Fibroblast of lung (primary cell): ENCODE measurements at regions not wholly inside any gene's neighbourhood (a gene's known extent, or its start where the extent isn't known, plus 50 kb on each side); places are given as distances from the start of the nearest gene placed in this dataset.

Experiments
- DNase-seq, 2 donors: peaks; one replicate each; pipeline versions ENCODE4 v3.0.0 to v3.0.0-alpha.2; 2010; ENCODE audit warnings: low read depth in 2 of 2
- H2AFZ ChIP-seq: 2 replicates; pipeline ENCODE4 v1.5.1; 2012; ENCODE audit warnings: low read length, control low read depth, inconsistent platforms
- H3K27ac ChIP-seq: 2 replicates; pipeline ENCODE4 v1.5.1; 2011; ENCODE audit warnings: low read length, control low read depth; ENCODE audit not compliant: insufficient read depth
- H3K27me3 ChIP-seq: 2 replicates; pipeline ENCODE4 v1.5.1; 2011; ENCODE audit warnings: mild to moderate bottlenecking, low read length; ENCODE audit not compliant: control insufficient read depth, insufficient read depth
- H3K36me3 ChIP-seq: 2 replicates; pipeline ENCODE4 v1.5.1; 2011; ENCODE audit warnings: low read length; ENCODE audit not compliant: control insufficient read depth, insufficient read depth
- H3K4me1 ChIP-seq: 2 replicates; pipeline ENCODE4 v1.5.1; 2011; ENCODE audit warnings: low read length; ENCODE audit not compliant: control insufficient read depth, insufficient read depth; ENCODE audit errors: extremely low read depth
- H3K4me2 ChIP-seq: 2 replicates; pipeline ENCODE4 v1.5.1; 2011; ENCODE audit warnings: low read length, control low read depth; ENCODE audit not compliant: insufficient read depth; ENCODE audit errors: extremely low read depth
- H3K4me3 ChIP-seq, 4 experiments: fragments of 200-600 bp in 1 of 4; sonication (generic) in 1 of 4; replicated peaks in 1 of 4; 2 replicates each; pipeline ENCODE4 v1.5.1; 2011 to 2016; ENCODE audit warnings: low read length in 4 of 4, low read depth in 3 of 4, mild to moderate bottlenecking in 3 of 4, control low read depth in 2 of 4, inconsistent platforms in 1 of 4, mixed read lengths in 1 of 4; ENCODE audit not compliant: insufficient read depth in 1 of 4; ENCODE audit errors: control extremely low read depth in 1 of 4
- H3K79me2 ChIP-seq: 2 replicates; pipeline ENCODE4 v1.5.1; 2012; ENCODE audit warnings: mild to moderate bottlenecking, low read length, inconsistent platforms; ENCODE audit not compliant: control insufficient read depth, insufficient read depth
- H3K9ac ChIP-seq: 2 replicates; pipeline ENCODE4 v1.5.1; 2011; ENCODE audit warnings: mild to moderate bottlenecking, low read length, control low read depth; ENCODE audit not compliant: insufficient read depth
- H3K9me3 ChIP-seq: 2 replicates; pipeline ENCODE4 v1.5.1; 2012; ENCODE audit warnings: low read depth, low read length; ENCODE audit not compliant: control insufficient read depth, insufficient read depth
- H4K20me1 ChIP-seq: 2 replicates; pipeline ENCODE4 v1.5.1; 2011; ENCODE audit warnings: low read length; ENCODE audit not compliant: control insufficient read depth, insufficient read depth; ENCODE audit errors: extremely low read depth
- CTCF ChIP-seq, 2 donors: IDR thresholded peaks in 1 of 2; conservative IDR thresholded peaks in 1 of 2; 1 replicate in 1 of 2; 2 replicates in 1 of 2; pipeline ENCODE4 v1.5.1; 2011 to 2012; ENCODE audit warnings: low read length in 2 of 2, control low read depth in 1 of 2, inconsistent platforms in 1 of 2, low read depth in 1 of 2, mild to moderate bottlenecking in 1 of 2
- EZH2 ChIP-seq: IDR thresholded peaks from 2 replicates; pipeline ENCODE4 v1.5.1; 2012; ENCODE audit warnings: low read length, control low read depth, mild to moderate bottlenecking; ENCODE audit errors: missing control alignments

GRCh38 chr14:101406921-101407320 is 154.4 kb upstream of the DIO3 start:
- DNase-seq, result no peak
- Histone ChIP-seq H4K20me1 (no peaks in the 10 kb centered on the region), H3K9me3 (no peaks in the 10 kb centered on the region), H3K27me3 (no peaks in the 10 kb centered on the region), H3K79me2 (no peaks in the 10 kb centered on the region), H3K4me1 (peaks cover 16% of the 10 kb centered on the region), H3K36me3 (no peaks in the 10 kb centered on the region), H3K4me2 (no peak overlapping the region), H3K27ac (no peak overlapping the region), H3K4me3 (no peak overlapping the region), H3K9ac (no peak overlapping the region), H2AFZ (no peak overlapping the region)
- TF ChIP-seq CTCF (conservative IDR thresholded peaks at IDR 0.05 in 1 of 2, IDR thresholded peaks at IDR 0.05 in 1 of 2; ENCODE audit: low read depth in 1 of 2, low read length in 2 of 2) (no peak), EZH2 (no peak)

GRCh38 chr14:101407328-101407727 is 154.0 kb upstream of the DIO3 start:
- H3K9ac ChIP-seq, result no peak overlapping the region
- H4K20me1 ChIP-seq, result no peaks in the 10 kb centered on the region
- no peaks in the 10 kb centered on the region for H3K9me3 ChIP-seq
- H3K4me3 ChIP-seq, result no peak overlapping the region
- no peak overlapping the region for H3K27ac ChIP-seq
- no peaks in the 10 kb centered on the region for H3K79me2 ChIP-seq
- H2AFZ ChIP-seq, result no peak overlapping the region
- no peak for TF ChIP-seq EZH2
- TF ChIP-seq CTCF (conservative IDR thresholded peaks at IDR 0.05 in 1 of 2, IDR thresholded peaks at IDR 0.05 in 1 of 2; ENCODE audit: low read depth in 1 of 2, low read length in 2 of 2), result no peak
- H3K27me3 ChIP-seq, result no peaks in the 10 kb centered on the region
- H3K4me2 ChIP-seq, result no peak overlapping the region
- peaks cover 16% of the 10 kb centered on the region for H3K4me1 ChIP-seq
- DNase-seq, result no peak
- no peaks in the 10 kb centered on the region for H3K36me3 ChIP-seq

- Histone ChIP-seq H3K79me2 (no peaks in the 10 kb centered on the region), H3K9me3 (no peaks in the 10 kb centered on the region), H3K4me3 (no peak overlapping the region), H3K4me1 (peaks cover 16% of the 10 kb centered on the region), H2AFZ (no peak overlapping the region), H3K9ac (no peak overlapping the region), H3K4me2 (peak overlapping the region; percentile 55), H3K27ac (peak overlapping the region; percentile 52), H3K36me3 (no peaks in the 10 kb centered on the region), H4K20me1 (no peaks in the 10 kb centered on the region), H3K27me3 (no peaks in the 10 kb centered on the region)
- TF ChIP-seq EZH2 (no peak), CTCF (conservative IDR thresholded peaks at IDR 0.05 in 1 of 2, IDR thresholded peaks at IDR 0.05 in 1 of 2; ENCODE audit: low read depth in 1 of 2, low read length in 2 of 2) (no peak)
- peak; percentile 80 to 98 for DNase-seq
Measured at GRCh38 chr14:101408077-101408831, 153.0 kb upstream of the DIO3 start.
